ENCODE measurements at regions not wholly inside any gene's neighbourhood (a gene's known extent, or its start where the extent isn't known, plus 50 kb on each side); places are given as distances from the start of the nearest gene placed in this dataset.

- DNase-seq (ENCODE audit: low read depth in 1 of 2, low spot score in 1 of 2), result no peak
- Histone ChIP-seq H3K27me3 (ENCODE audit: insufficient read depth, poor library complexity, severe bottlenecking) (no peaks in the 10 kb centered on the region), H3K27ac (replicated peaks) (no peak overlapping the region), H3K4me3 (replicated peaks; ENCODE audit: insufficient read depth, low read length) (no peak overlapping the region)
- no peak for TF ChIP-seq POLR2AphosphoS5 (IDR thresholded peaks at IDR 0.05; ENCODE audit: low read depth)
- TF ChIP-seq SPI1 (IDR thresholded peaks at IDR 0.05; ENCODE audit: borderline replicate concordance, low read depth), result no peak
- TF ChIP-seq GABPA (IDR thresholded peaks at IDR 0.05; ENCODE audit: low read depth), result no peak
- no peak for TF ChIP-seq CTCF (IDR thresholded peaks at IDR 0.05; ENCODE audit: insufficient read depth, low read length)
- TF ChIP-seq, protein P1, sequence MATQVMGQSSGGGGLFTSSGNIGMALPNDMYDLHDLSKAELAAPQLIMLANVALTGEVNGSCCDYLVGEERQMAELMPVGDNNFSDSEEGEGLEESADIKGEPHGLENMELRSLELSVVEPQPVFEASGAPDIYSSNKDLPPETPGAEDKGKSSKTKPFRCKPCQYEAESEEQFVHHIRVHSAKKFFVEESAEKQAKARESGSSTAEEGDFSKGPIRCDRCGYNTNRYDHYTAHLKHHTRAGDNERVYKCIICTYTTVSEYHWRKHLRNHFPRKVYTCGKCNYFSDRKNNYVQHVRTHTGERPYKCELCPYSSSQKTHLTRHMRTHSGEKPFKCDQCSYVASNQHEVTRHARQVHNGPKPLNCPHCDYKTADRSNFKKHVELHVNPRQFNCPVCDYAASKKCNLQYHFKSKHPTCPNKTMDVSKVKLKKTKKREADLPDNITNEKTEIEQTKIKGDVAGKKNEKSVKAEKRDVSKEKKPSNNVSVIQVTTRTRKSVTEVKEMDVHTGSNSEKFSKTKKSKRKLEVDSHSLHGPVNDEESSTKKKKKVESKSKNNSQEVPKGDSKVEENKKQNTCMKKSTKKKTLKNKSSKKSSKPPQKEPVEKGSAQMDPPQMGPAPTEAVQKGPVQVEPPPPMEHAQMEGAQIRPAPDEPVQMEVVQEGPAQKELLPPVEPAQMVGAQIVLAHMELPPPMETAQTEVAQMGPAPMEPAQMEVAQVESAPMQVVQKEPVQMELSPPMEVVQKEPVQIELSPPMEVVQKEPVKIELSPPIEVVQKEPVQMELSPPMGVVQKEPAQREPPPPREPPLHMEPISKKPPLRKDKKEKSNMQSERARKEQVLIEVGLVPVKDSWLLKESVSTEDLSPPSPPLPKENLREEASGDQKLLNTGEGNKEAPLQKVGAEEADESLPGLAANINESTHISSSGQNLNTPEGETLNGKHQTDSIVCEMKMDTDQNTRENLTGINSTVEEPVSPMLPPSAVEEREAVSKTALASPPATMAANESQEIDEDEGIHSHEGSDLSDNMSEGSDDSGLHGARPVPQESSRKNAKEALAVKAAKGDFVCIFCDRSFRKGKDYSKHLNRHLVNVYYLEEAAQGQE (IDR thresholded peaks at IDR 0.05; ENCODE audit: insufficient replicate concordance, low read depth), result no peak
These were observed 138.2 kb upstream of the PWP1 start for GRCh38 chr12:107547389-107547788.

GRCh38 chr12:107549651-107550480 is 135.7 kb upstream of the PWP1 start:
- no peak for TF ChIP-seq GABPA (IDR thresholded peaks at IDR 0.05; ENCODE audit: low read depth)
- TF ChIP-seq POLR2AphosphoS5 (IDR thresholded peaks at IDR 0.05; ENCODE audit: low read depth), result no peak
- DNase-seq (ENCODE audit: low read depth in 1 of 2, low spot score in 1 of 2), result no peak
- Histone ChIP-seq H3K27me3 (ENCODE audit: insufficient read depth, poor library complexity, severe bottlenecking) (no peaks in the 10 kb centered on the region), H3K27ac (replicated peaks) (no peak overlapping the region), H3K4me3 (replicated peaks; ENCODE audit: insufficient read depth, low read length) (no peak overlapping the region)

DNA sequence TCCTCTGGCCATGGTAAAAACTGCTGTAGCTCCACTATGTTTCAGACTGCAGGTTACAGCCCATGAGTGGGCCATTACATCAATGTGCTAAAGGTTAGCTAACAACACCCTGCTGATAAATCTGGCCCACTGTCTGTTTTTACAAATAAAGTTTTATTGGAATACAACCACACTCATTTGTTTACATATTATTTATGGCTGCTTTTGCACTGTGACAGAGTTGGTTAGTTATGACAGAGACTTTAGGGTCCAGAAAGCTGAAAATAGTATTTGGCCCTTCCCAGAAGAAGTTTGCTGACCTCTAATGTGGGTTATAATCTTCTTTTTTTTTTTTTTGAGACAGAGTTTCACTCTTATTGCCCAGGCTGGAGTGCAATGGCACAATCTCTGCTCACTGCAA is 134.2 kb upstream of the PWP1 start:
- Histone ChIP-seq H3K27me3 (ENCODE audit: insufficient read depth, poor library complexity, severe bottlenecking) (no peaks in the 10 kb centered on the region), H3K27ac (replicated peaks) (no peak overlapping the region), H3K4me3 (replicated peaks; ENCODE audit: insufficient read depth, low read length) (no peak overlapping the region)
- no peak for DNase-seq (ENCODE audit: low read depth in 1 of 2, low spot score in 1 of 2)
- TF ChIP-seq, protein P1 (IDR thresholded peaks at IDR 0.05; ENCODE audit: insufficient replicate concordance, low read depth), result no peak
- TF ChIP-seq SPI1 (IDR thresholded peaks at IDR 0.05; ENCODE audit: borderline replicate concordance, low read depth) (no peak), CTCF (IDR thresholded peaks at IDR 0.05; ENCODE audit: insufficient read depth, low read length) (no peak), POLR2AphosphoS5 (IDR thresholded peaks at IDR 0.05; ENCODE audit: low read depth) (no peak), GABPA (IDR thresholded peaks at IDR 0.05; ENCODE audit: low read depth) (no peak)

- Histone ChIP-seq H3K4me3 (replicated peaks; ENCODE audit: insufficient read depth, low read length) (no peak overlapping the region), H3K27me3 (ENCODE audit: insufficient read depth, poor library complexity, severe bottlenecking) (no peaks in the 10 kb centered on the region), H3K27ac (replicated peaks) (no peak overlapping the region)
- DNase-seq (ENCODE audit: low read depth in 1 of 2, low spot score in 1 of 2), result no peak
- TF ChIP-seq SPI1 (IDR thresholded peaks at IDR 0.05; ENCODE audit: borderline replicate concordance, low read depth) (no peak), GABPA (IDR thresholded peaks at IDR 0.05; ENCODE audit: low read depth) (no peak), CTCF (IDR thresholded peaks at IDR 0.05; ENCODE audit: insufficient read depth, low read length) (no peak), POLR2AphosphoS5 (IDR thresholded peaks at IDR 0.05; ENCODE audit: low read depth) (no peak)
- TF ChIP-seq, protein P1 (IDR thresholded peaks at IDR 0.05; ENCODE audit: insufficient replicate concordance, low read depth), result no peak
These were observed 133.3 kb upstream of the PWP1 start for GRCh38 chr12:107552263-107552662.

Measured in HL-60 (cell line).